Epithelial cell of proximal tubule (primary cell): ENCODE measurements at regions not wholly inside any gene's neighbourhood (a gene's known extent, or its start where the extent isn't known, plus 50 kb on each side); places are given as distances from the start of the nearest gene placed in this dataset.

Experiments used
- DNase-seq: peaks from one replicate; pipeline ENCODE4 v3.0.0-alpha.2; 2011; ENCODE audit warnings: low read depth
- H3K4me3 ChIP-seq: 2 replicates; pipeline ENCODE4 v1.5.1; 2011; ENCODE audit warnings: low read depth, mild to moderate bottlenecking, low read length
- CTCF ChIP-seq: conservative IDR thresholded peaks from 2 replicates; pipeline ENCODE4 v1.5.1; 2012; ENCODE audit warnings: low read depth, mild to moderate bottlenecking, low read length

GRCh38 chr5:89956838-89957237, 452.7 kb downstream of the CETN3 start:
- no peak overlapping the region for H3K4me3 ChIP-seq
- TF ChIP-seq CTCF, result no peak
- DNase-seq, result no peak

GRCh38 chr5:89954916-89955315, 454.6 kb downstream of the CETN3 start:
- TF ChIP-seq CTCF, result no peak
- no peak overlapping the region for H3K4me3 ChIP-seq
- no peak for DNase-seq

GRCh38 chr5:89951876-89952275, 457.7 kb downstream of the CETN3 start:
- TF ChIP-seq CTCF, result no peak
- DNase-seq, result no peak
- H3K4me3 ChIP-seq, result no peak overlapping the region

- no peak for TF ChIP-seq CTCF
- no peak for DNase-seq
- no peak overlapping the region for H3K4me3 ChIP-seq
Measured at GRCh38 chr5:89950234-89950633, 459.3 kb downstream of the CETN3 start.

- no peak for TF ChIP-seq CTCF
- no peak overlapping the region for H3K4me3 ChIP-seq
- DNase-seq, result no peak
Measured at GRCh38 chr5:89948977-89949376, 460.6 kb downstream of the CETN3 start.

GRCh38 chr5:89946916-89947315, 462.6 kb downstream of the CETN3 start:
- no peak for TF ChIP-seq CTCF
- no peak for DNase-seq
- H3K4me3 ChIP-seq, result no peak overlapping the region

GRCh38 chr5:89946508-89946907, 463.0 kb downstream of the CETN3 start:
- H3K4me3 ChIP-seq, result no peak overlapping the region
- no peak for DNase-seq
- TF ChIP-seq CTCF, result no peak
